ENCODE measurements at regions not wholly inside any gene's neighbourhood (a gene's known extent, or its start where the extent isn't known, plus 50 kb on each side); places are given as distances from the start of the nearest gene placed in this dataset.

- Histone ChIP-seq H3K9ac (ENCODE audit: insufficient read depth in 1 of 2, low read depth in 2 of 2, low read length in 2 of 2) (peak overlapping the region in 1 of 2 experiments; percentile 22; a peak in 2 of 4 replicates), H3K4me1 (replicated peaks in 1 of 2; ENCODE audit: control insufficient read depth in 2 of 2, insufficient read depth in 2 of 2, low read length in 2 of 2) (peaks cover 0 to 3% of the 10 kb centered on the region in 2 experiments; a peak in 1 of 5 replicates), H3K36me3 (ENCODE audit: control insufficient read depth, insufficient read depth, low read length) (no peaks in the 10 kb centered on the region), H3K9me3 (replicated peaks; ENCODE audit: control insufficient read depth, insufficient read depth, low read depth, low read length) (no peaks in the 10 kb centered on the region; the same call in 1 of the 2 replicates), H3K27me3 (ENCODE audit: control insufficient read depth in 2 of 2, insufficient read depth in 2 of 2, low read length in 2 of 2) (no peaks in the 10 kb centered on the region), H3K4me3 (no peak overlapping the region), H3K4me2 (ENCODE audit: insufficient read depth, low read length) (peak overlapping the region; percentile 24; the same call in 1 of the 2 replicates), H3K9me1 (ENCODE audit: control insufficient read depth, insufficient read depth, low read length) (no peaks in the 10 kb centered on the region), H3K79me2 (ENCODE audit: control insufficient read depth, insufficient read depth, low read length) (no peaks in the 10 kb centered on the region), H2AFZ (ENCODE audit: low read depth, low read length) (peak overlapping the region; percentile 56), H3K27ac (ENCODE audit: extremely low read depth, low read depth, low read length) (peak overlapping the region; percentile 70), H4K20me1 (replicated peaks; ENCODE audit: control insufficient read depth, insufficient read depth, low read length) (no peaks in the 10 kb centered on the region)
- DNase-seq (ENCODE audit: extremely low read depth in 1 of 4, low spot score in 3 of 4): peak in 2 of 4 experiments; percentile 5 to 44
- peak; percentile 63 for ATAC-seq
- intact Hi-C loops (cut with micrococcal nuclease): no loop called here
- ChIA-PET POLR2A (no interaction called here), CTCF (ENCODE audit: low intra/inter-chr PET ratio) (no interaction called here)
- WGBS (ENCODE audit: insufficient coverage, low coverage, missing lambda C conversion rate): 0% methylated on average over 1 of the region's 1 CpG
- BruUV-seq (replicated peaks): no TSS peak
- no peak for FAIRE-seq
- in situ Hi-C loops (cut with MboI): no loop called here
- TF ChIP-seq BRF2 (IDR thresholded peaks at IDR 0.05; ENCODE audit: borderline replicate concordance, insufficient read depth, insufficient read length): no peak
- no peak for TF ChIP-seq ZNF217 (CRISPR knock-in tag; IDR thresholded peaks at IDR 0.05)
- peak; percentile 74 for TF ChIP-seq TCF3 (CRISPR knock-in tag; IDR thresholded peaks at IDR 0.05)
- no peak for TF ChIP-seq STAG1 (CRISPR knock-in tag; IDR thresholded peaks at IDR 0.05; ENCODE audit: borderline replicate concordance)
- peak; percentile 82 for TF ChIP-seq EP300 (IDR thresholded peaks at IDR 0.05; ENCODE audit: low read length)
- no peak for TF ChIP-seq TAF1 (IDR thresholded peaks at IDR 0.05; ENCODE audit: control insufficient read depth, extremely low read depth, insufficient read depth, low read length, severe bottlenecking)
- TF ChIP-seq PURB (CRISPR knock-in tag; IDR thresholded peaks at IDR 0.05; ENCODE audit: low read depth): no peak
- 0 out of 2 replicates have a peak, but pooled peaks have one; percentile 54 for TF ChIP-seq DPF2 (IDR thresholded peaks at IDR 0.05)
- TF ChIP-seq RNF2 (IDR thresholded peaks at IDR 0.05): peak; percentile 33; the same call in 1 of the 2 replicates
- peak; percentile 73 for TF ChIP-seq CBFA2T3 (IDR thresholded peaks at IDR 0.05)
- no peak for TF ChIP-seq GABPA (tag; conservative IDR thresholded peaks at IDR 0.05; ENCODE audit: low read depth)
- no peak for TF ChIP-seq ATF6 (CRISPR knock-in tag; IDR thresholded peaks at IDR 0.05)
- TF ChIP-seq GTF3C2 (IDR thresholded peaks at IDR 0.05; ENCODE audit: borderline replicate concordance, extremely low read depth, insufficient read length): no peak
- peak; percentile 13; the same call in 1 of the 2 replicates for TF ChIP-seq KLF16 (IDR thresholded peaks at IDR 0.05)
- TF ChIP-seq CBFA2T2 (conservative IDR thresholded peaks at IDR 0.05): peak; percentile 47
- no peak for TF ChIP-seq NKRF (IDR thresholded peaks at IDR 0.05; ENCODE audit: borderline replicate concordance)
Observed at GRCh38 chr5:121745407-121745806, 106.3 kb upstream of the FTMT start.

Data from K562 (cell line).